ENCODE measurements at regions not wholly inside any gene's neighbourhood (a gene's known extent, or its start where the extent isn't known, plus 50 kb on each side); places are given as distances from the start of the nearest gene placed in this dataset.
"Not testable (repeated sequence)": the region's sequence is repeated elsewhere in the genome, so short reads cannot be mapped to it uniquely, and the experiment has no call there.

- Histone ChIP-seq H3K9me3 (ENCODE audit: control insufficient read depth, low read length) (no peaks in the 10 kb centered on the region), H3K4me1 (ENCODE audit: control insufficient read depth, insufficient read depth, low read length) (no peaks in the 10 kb centered on the region), H3K27me3 (ENCODE audit: control insufficient read depth, insufficient read depth, low read length, poor library complexity, severe bottlenecking) (no peaks in the 10 kb centered on the region), H3K4me3 (ENCODE audit: insufficient read depth, low read depth, low read length) (no peak overlapping the region), H3K36me3 (ENCODE audit: control insufficient read depth, insufficient read depth, low read length) (no peaks in the 10 kb centered on the region), H3K27ac (ENCODE audit: insufficient read depth, low read depth, low read length, poor library complexity, severe bottlenecking) (no peak overlapping the region)
Measured at GRCh38 chr2:34799556-34799955, 1200.5 kb upstream of the FAM98A start.

GRCh38 chr2:34795586-34795985 lies 1196.5 kb upstream of the FAM98A start:
- 74 to 77% methylated on average over 5 of the region's 5 CpGs for WGBS, 2 experiments
- not testable (repeated sequence) for H3K4me1 ChIP-seq (ENCODE audit: control insufficient read depth, insufficient read depth, low read length); H3K36me3 ChIP-seq (ENCODE audit: control insufficient read depth, insufficient read depth, low read length); H3K9me3 ChIP-seq (ENCODE audit: control insufficient read depth, low read length); H3K27me3 ChIP-seq (ENCODE audit: control insufficient read depth, insufficient read depth, low read length, poor library complexity, severe bottlenecking); H3K27ac ChIP-seq (ENCODE audit: insufficient read depth, low read depth, low read length, poor library complexity, severe bottlenecking); H3K4me3 ChIP-seq (ENCODE audit: insufficient read depth, low read depth, low read length)

GRCh38 chr2:34789169-34789568 lies 1190.1 kb upstream of the FAM98A start:
- 89 to 96% methylated on average over 4 of the region's 4 CpGs for WGBS, 2 experiments
- Histone ChIP-seq H3K27ac (ENCODE audit: insufficient read depth, low read depth, low read length, poor library complexity, severe bottlenecking) (no peak overlapping the region), H3K4me1 (ENCODE audit: control insufficient read depth, insufficient read depth, low read length) (no peaks in the 10 kb centered on the region), H3K27me3 (ENCODE audit: control insufficient read depth, insufficient read depth, low read length, poor library complexity, severe bottlenecking) (no peaks in the 10 kb centered on the region), H3K36me3 (ENCODE audit: control insufficient read depth, insufficient read depth, low read length) (no peaks in the 10 kb centered on the region), H3K4me3 (ENCODE audit: insufficient read depth, low read depth, low read length) (no peak overlapping the region), H3K9me3 (ENCODE audit: control insufficient read depth, low read length) (no peaks in the 10 kb centered on the region)

- no peak overlapping the region for H3K4me3 ChIP-seq (ENCODE audit: insufficient read depth, low read depth, low read length)
- H3K36me3 ChIP-seq (ENCODE audit: control insufficient read depth, insufficient read depth, low read length) = no peaks in the 10 kb centered on the region
- H3K9me3 ChIP-seq (ENCODE audit: control insufficient read depth, low read length) = no peaks in the 10 kb centered on the region
- H3K27ac ChIP-seq (ENCODE audit: insufficient read depth, low read depth, low read length, poor library complexity, severe bottlenecking) = no peak overlapping the region
- no peaks in the 10 kb centered on the region for H3K4me1 ChIP-seq (ENCODE audit: control insufficient read depth, insufficient read depth, low read length)
- no peaks in the 10 kb centered on the region for H3K27me3 ChIP-seq (ENCODE audit: control insufficient read depth, insufficient read depth, low read length, poor library complexity, severe bottlenecking)
Measured at GRCh38 chr2:34787341-34787740, 1188.2 kb upstream of the FAM98A start.

- no peaks in the 10 kb centered on the region for H3K27me3 ChIP-seq (ENCODE audit: control insufficient read depth, insufficient read depth, low read length, poor library complexity, severe bottlenecking)
- no peaks in the 10 kb centered on the region for H3K4me1 ChIP-seq (ENCODE audit: control insufficient read depth, insufficient read depth, low read length)
- no peaks in the 10 kb centered on the region for H3K36me3 ChIP-seq (ENCODE audit: control insufficient read depth, insufficient read depth, low read length)
- H3K27ac ChIP-seq (ENCODE audit: insufficient read depth, low read depth, low read length, poor library complexity, severe bottlenecking) = no peak overlapping the region
- 95 to 98% methylated on average over 3 of the region's 3 CpGs for WGBS, 2 experiments
- no peaks in the 10 kb centered on the region for H3K9me3 ChIP-seq (ENCODE audit: control insufficient read depth, low read length)
- no peak overlapping the region for H3K4me3 ChIP-seq (ENCODE audit: insufficient read depth, low read depth, low read length)
Measured at GRCh38 chr2:34785206-34785785, 1186.2 kb upstream of the FAM98A start.

GRCh38 chr2:34784701-34785100 lies 1185.6 kb upstream of the FAM98A start:
- Histone ChIP-seq H3K36me3 (ENCODE audit: control insufficient read depth, insufficient read depth, low read length) (no peaks in the 10 kb centered on the region), H3K27ac (ENCODE audit: insufficient read depth, low read depth, low read length, poor library complexity, severe bottlenecking) (no peak overlapping the region), H3K9me3 (ENCODE audit: control insufficient read depth, low read length) (no peaks in the 10 kb centered on the region), H3K4me1 (ENCODE audit: control insufficient read depth, insufficient read depth, low read length) (no peaks in the 10 kb centered on the region), H3K27me3 (ENCODE audit: control insufficient read depth, insufficient read depth, low read length, poor library complexity, severe bottlenecking) (no peaks in the 10 kb centered on the region), H3K4me3 (ENCODE audit: insufficient read depth, low read depth, low read length) (no peak overlapping the region)
- no CpG with 5 or more reads among the region's 1 CpG for WGBS, 2 experiments

- H3K36me3 ChIP-seq (ENCODE audit: control insufficient read depth, insufficient read depth, low read length); H3K4me1 ChIP-seq (ENCODE audit: control insufficient read depth, insufficient read depth, low read length); H3K27me3 ChIP-seq (ENCODE audit: control insufficient read depth, insufficient read depth, low read length, poor library complexity, severe bottlenecking); H3K27ac ChIP-seq (ENCODE audit: insufficient read depth, low read depth, low read length, poor library complexity, severe bottlenecking); H3K4me3 ChIP-seq (ENCODE audit: insufficient read depth, low read depth, low read length); H3K9me3 ChIP-seq (ENCODE audit: control insufficient read depth, low read length): not testable (repeated sequence)
- WGBS, 2 experiments = 76 to 85% methylated on average over 7 of the region's 7 CpGs
Measured at GRCh38 chr2:34750742-34751141, 1151.6 kb upstream of the FAM98A start.

GRCh38 chr2:34747643-34748042 lies 1148.5 kb upstream of the FAM98A start:
- Histone ChIP-seq H3K27ac (ENCODE audit: insufficient read depth, low read depth, low read length, poor library complexity, severe bottlenecking) (no peak overlapping the region), H3K36me3 (ENCODE audit: control insufficient read depth, insufficient read depth, low read length) (no peaks in the 10 kb centered on the region), H3K9me3 (ENCODE audit: control insufficient read depth, low read length) (no peaks in the 10 kb centered on the region), H3K4me1 (ENCODE audit: control insufficient read depth, insufficient read depth, low read length) (no peaks in the 10 kb centered on the region), H3K4me3 (ENCODE audit: insufficient read depth, low read depth, low read length) (no peak overlapping the region), H3K27me3 (ENCODE audit: control insufficient read depth, insufficient read depth, low read length, poor library complexity, severe bottlenecking) (no peaks in the 10 kb centered on the region)
- 56 to 63% methylated on average over 3 of the region's 3 CpGs for WGBS, 2 experiments

- Histone ChIP-seq H3K27me3 (ENCODE audit: control insufficient read depth, insufficient read depth, low read length, poor library complexity, severe bottlenecking) (no peaks in the 10 kb centered on the region), H3K27ac (ENCODE audit: insufficient read depth, low read depth, low read length, poor library complexity, severe bottlenecking) (no peak overlapping the region), H3K9me3 (ENCODE audit: control insufficient read depth, low read length) (no peaks in the 10 kb centered on the region), H3K4me3 (ENCODE audit: insufficient read depth, low read depth, low read length) (no peak overlapping the region), H3K36me3 (ENCODE audit: control insufficient read depth, insufficient read depth, low read length) (no peaks in the 10 kb centered on the region), H3K4me1 (ENCODE audit: control insufficient read depth, insufficient read depth, low read length) (peaks cover 11% of the 10 kb centered on the region)
- 37 to 43% methylated on average over 3 of the region's 3 CpGs for WGBS, 2 experiments
Measured at GRCh38 chr2:34738691-34739090, 1139.6 kb upstream of the FAM98A start.

GRCh38 chr2:34737146-34737545 lies 1138.0 kb upstream of the FAM98A start:
- WGBS, 2 experiments = 95 to 96% methylated on average over 3 of the region's 3 CpGs
- Histone ChIP-seq H3K4me3 (ENCODE audit: insufficient read depth, low read depth, low read length) (no peak overlapping the region), H3K4me1 (ENCODE audit: control insufficient read depth, insufficient read depth, low read length) (peaks cover 11% of the 10 kb centered on the region), H3K9me3 (ENCODE audit: control insufficient read depth, low read length) (no peaks in the 10 kb centered on the region), H3K27me3 (ENCODE audit: control insufficient read depth, insufficient read depth, low read length, poor library complexity, severe bottlenecking) (no peaks in the 10 kb centered on the region), H3K27ac (ENCODE audit: insufficient read depth, low read depth, low read length, poor library complexity, severe bottlenecking) (no peak overlapping the region), H3K36me3 (ENCODE audit: control insufficient read depth, insufficient read depth, low read length) (no peaks in the 10 kb centered on the region)

- peaks cover 11% of the 10 kb centered on the region for H3K4me1 ChIP-seq (ENCODE audit: control insufficient read depth, insufficient read depth, low read length)
- no peaks in the 10 kb centered on the region for H3K9me3 ChIP-seq (ENCODE audit: control insufficient read depth, low read length)
- no peak overlapping the region for H3K27ac ChIP-seq (ENCODE audit: insufficient read depth, low read depth, low read length, poor library complexity, severe bottlenecking)
- 63 to 85% methylated on average over 2 of the region's 2 CpGs for WGBS, 2 experiments
- H3K4me3 ChIP-seq (ENCODE audit: insufficient read depth, low read depth, low read length) = no peak overlapping the region
- H3K27me3 ChIP-seq (ENCODE audit: control insufficient read depth, insufficient read depth, low read length, poor library complexity, severe bottlenecking) = no peaks in the 10 kb centered on the region
- no peaks in the 10 kb centered on the region for H3K36me3 ChIP-seq (ENCODE audit: control insufficient read depth, insufficient read depth, low read length)
Measured at GRCh38 chr2:34736482-34736881, 1137.4 kb upstream of the FAM98A start.

Data from ectodermal cell (in vitro differentiated cells).